H9 (cell line): ENCODE measurements at regions not wholly inside any gene's neighbourhood (a gene's known extent, or its start where the extent isn't known, plus 50 kb on each side); places are given as distances from the start of the nearest gene placed in this dataset.

Experiments used
- DNase-seq: peaks from one replicate; pipeline ENCODE4 v3.0.0-alpha.2; 2017
- H2AFZ ChIP-seq: one replicate; pipeline ENCODE4 v1.6.1; 2013; ENCODE audit warnings: mild to moderate bottlenecking, low read length, control low read depth, moderate library complexity
- H2AK5ac ChIP-seq: 2 replicates; pipeline ENCODE4 v1.6.1; 2013; ENCODE audit warnings: low read length, control low read depth, mixed read lengths; ENCODE audit not compliant: insufficient read length
- H2BK120ac ChIP-seq: one replicate; pipeline ENCODE4 v1.6.1; 2013; ENCODE audit warnings: low read depth, mild to moderate bottlenecking, low read length, control low read depth, inconsistent platforms; ENCODE audit not compliant: poor library complexity, severe bottlenecking
- H2BK12ac ChIP-seq: 2 replicates; pipeline ENCODE4 v1.6.1; 2013; ENCODE audit warnings: low read length, control low read depth, mixed read lengths, low read depth; ENCODE audit not compliant: insufficient read length
- H2BK15ac ChIP-seq: 2 replicates; pipeline ENCODE4 v1.6.1; 2013; ENCODE audit warnings: low read depth, low read length, control low read depth
- H2BK20ac ChIP-seq: one replicate; pipeline ENCODE4 v1.6.1; 2013; ENCODE audit warnings: low read depth, mild to moderate bottlenecking, low read length, control low read depth, inconsistent platforms; ENCODE audit not compliant: poor library complexity, severe bottlenecking
- H2BK5ac ChIP-seq: 2 replicates; pipeline ENCODE4 v1.6.1; 2013; ENCODE audit warnings: low read length, control low read depth, mixed read lengths; ENCODE audit not compliant: insufficient read length
- H3K14ac ChIP-seq: 2 replicates; pipeline ENCODE4 v1.6.1; 2013; ENCODE audit warnings: low read length, control low read depth; ENCODE audit not compliant: insufficient read depth
- H3K18ac ChIP-seq: 2 replicates; pipeline ENCODE4 v1.6.1; 2013; ENCODE audit warnings: low read depth, mild to moderate bottlenecking, mixed read lengths, low read length, control low read depth; ENCODE audit not compliant: insufficient read length
- H3K23ac ChIP-seq: 2 replicates; pipeline ENCODE4 v1.6.1; 2013; ENCODE audit warnings: low read length, control low read depth, mixed read lengths, low read depth; ENCODE audit not compliant: insufficient read length
- H3K23me2 ChIP-seq: 2 replicates; pipeline ENCODE4 v1.6.1; 2013; ENCODE audit warnings: low read depth, mild to moderate bottlenecking, mixed read lengths, low read length, control low read depth; ENCODE audit not compliant: insufficient read length, poor library complexity, severe bottlenecking
- H3K27ac ChIP-seq: 2 replicates; pipeline ENCODE4 v1.5.1; 2013; ENCODE audit warnings: low read length, control low read depth, mixed read lengths, low read depth; ENCODE audit not compliant: insufficient read length
- H3K27me3 ChIP-seq: 2 replicates; pipeline ENCODE4 v1.6.1; 2013; ENCODE audit warnings: low read length, control low read depth, inconsistent platforms; ENCODE audit not compliant: insufficient read depth
- H3K4ac ChIP-seq: 2 replicates; pipeline ENCODE4 v1.6.1; 2013; ENCODE audit warnings: low read depth, mild to moderate bottlenecking, control low read depth, inconsistent platforms, low read length, moderate library complexity
- H3K4me1 ChIP-seq: 2 replicates; pipeline ENCODE4 v1.6.1; 2013; ENCODE audit warnings: low read length, control low read depth, inconsistent platforms; ENCODE audit not compliant: insufficient read depth
- H3K4me2 ChIP-seq: 2 replicates; pipeline ENCODE4 v1.6.1; 2013; ENCODE audit warnings: low read length, control low read depth, mixed read lengths; ENCODE audit not compliant: insufficient read length, insufficient read depth
- H3K56ac ChIP-seq: 2 replicates; pipeline ENCODE4 v1.6.1; 2013; ENCODE audit warnings: low read depth, mild to moderate bottlenecking, mixed read lengths, low read length, control low read depth; ENCODE audit not compliant: insufficient read length
- H3K79me1 ChIP-seq: 2 replicates; pipeline ENCODE4 v1.6.1; 2013; ENCODE audit warnings: low read depth, mild to moderate bottlenecking, moderate library complexity, low read length, control low read depth, inconsistent platforms; ENCODE audit not compliant: insufficient read depth, poor library complexity, severe bottlenecking
- H3K79me2 ChIP-seq: 2 replicates; pipeline ENCODE4 v1.6.1; 2013; ENCODE audit warnings: low read length, control low read depth, inconsistent platforms; ENCODE audit not compliant: insufficient read depth
- H3K9ac ChIP-seq: 2 replicates; pipeline ENCODE4 v1.6.1; 2013; ENCODE audit warnings: low read length, control low read depth, mixed read lengths; ENCODE audit not compliant: insufficient read length; ENCODE audit errors: extremely low read depth
- H3K9me3 ChIP-seq: one replicate; pipeline ENCODE4 v1.6.1; 2013; ENCODE audit warnings: low read depth, low read length, inconsistent platforms; ENCODE audit not compliant: control insufficient read depth
- H3T11ph ChIP-seq: one replicate; pipeline ENCODE4 v1.6.1; 2013; ENCODE audit warnings: mild to moderate bottlenecking, low read length, control low read depth, inconsistent platforms
- H4K20me1 ChIP-seq: one replicate; pipeline ENCODE4 v1.6.1; 2013; ENCODE audit not compliant: control insufficient read depth, insufficient read length, insufficient read depth
- H4K5ac ChIP-seq: 2 replicates; pipeline ENCODE4 v1.6.1; 2013; ENCODE audit warnings: low read depth, mild to moderate bottlenecking, mixed read lengths, low read length, control low read depth; ENCODE audit not compliant: insufficient read length
- H4K8ac ChIP-seq: replicated peaks from 2 replicates; pipeline ENCODE4 v1.6.1; 2013; ENCODE audit warnings: low read length, control low read depth, mixed read lengths, low read depth; ENCODE audit not compliant: insufficient read length
- H4K91ac ChIP-seq: 2 replicates; pipeline ENCODE4 v1.6.1; 2013; ENCODE audit warnings: low read depth, mild to moderate bottlenecking, moderate library complexity, mixed read lengths, low read length, control low read depth; ENCODE audit not compliant: insufficient read length
- H3K27ac Mint-ChIP-seq, 3 experiments: 2 replicates in 2 of 3; 3 replicates in 1 of 3; pipeline ENCODE4 v1.8.0; 2020 to 2021; ENCODE audit warnings: mixed read lengths in 3 of 3, mild to moderate bottlenecking in 1 of 3, moderate library complexity in 1 of 3
- H3K27me3 Mint-ChIP-seq: 2 replicates; pipeline ENCODE4 v1.8.0; 2021; ENCODE audit warnings: low read depth, mild to moderate bottlenecking, moderate library complexity, mixed read lengths
- H3K36me3 Mint-ChIP-seq, 3 experiments: 2 replicates in 2 of 3; 3 replicates in 1 of 3; pipeline ENCODE4 v1.8.0; 2020 to 2021; ENCODE audit warnings: low read depth in 3 of 3, mixed read lengths in 3 of 3; ENCODE audit not compliant: insufficient read depth in 1 of 3
- H3K4me1 Mint-ChIP-seq, 2 experiments: 2 replicates each; pipeline ENCODE4 v1.8.0; 2020; ENCODE audit warnings: mixed read lengths in 2 of 2
- H3K4me3 Mint-ChIP-seq, 2 experiments: 2 replicates in 1 of 2; 3 replicates in 1 of 2; pipeline ENCODE4 v1.8.0; 2020 to 2021; ENCODE audit warnings: mild to moderate bottlenecking in 2 of 2, mixed read lengths in 2 of 2, moderate library complexity in 1 of 2
- H3K9me3 Mint-ChIP-seq, 2 experiments: 2 replicates in 1 of 2; 3 replicates in 1 of 2; pipeline ENCODE4 v1.8.0; 2020; ENCODE audit warnings: mild to moderate bottlenecking in 2 of 2, mixed read lengths in 2 of 2, moderate library complexity in 1 of 2
- WGBS: extraction: QIAGEN DNeasy Blood & Tissue Kit; methylation state at CpG from one replicate; pipeline ENCODE4 v1.1.7; 2013; ENCODE audit warnings: missing lambda C conversion rate, low lambda C conversion rate, mixed read lengths; ENCODE audit not compliant: insufficient read length; ENCODE audit errors: extremely low coverage; 5-methylcytosine and 5-hydroxymethylcytosine counted together
- TF ChIP-seq, protein P1 (sequence below): fragments of 200-600 bp; sonication (generic); conservative IDR thresholded peaks from 3 replicates; pipeline ENCODE4 v1.8.0; 2021; ENCODE audit warnings: antibody characterized with exemption, mild to moderate bottlenecking

DNA sequence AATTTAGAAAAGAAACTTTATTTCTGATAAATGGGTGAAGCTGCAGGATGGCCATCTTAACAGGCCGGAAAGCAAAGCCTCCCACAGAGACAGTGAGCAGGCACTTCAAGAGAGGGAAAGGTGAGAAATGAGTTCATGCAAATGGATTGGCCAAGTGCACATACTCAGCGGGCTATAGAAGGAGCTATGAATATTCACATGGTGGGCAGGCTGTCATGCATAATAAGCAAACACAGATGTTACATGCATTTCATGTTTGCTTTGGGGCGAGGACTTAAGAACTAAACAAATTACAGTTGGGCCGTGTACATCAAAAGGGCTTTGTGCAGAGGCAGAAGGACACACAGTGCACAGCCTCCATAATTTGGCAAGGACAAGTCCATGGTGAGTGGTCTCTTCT is 69.8 kb upstream of the MAL start:
- Histone ChIP-seq H3K14ac (no peak overlapping the region), H3K27me3 (no peaks in the 10 kb centered on the region), H3K4me2 (no peak overlapping the region), H2BK20ac (no peak overlapping the region), H3T11ph (no peak overlapping the region), H2BK5ac (no peak overlapping the region), H3K4me1 (no peaks in the 10 kb centered on the region), H2AFZ (no peak overlapping the region), H3K79me2 (no peaks in the 10 kb centered on the region), H3K27ac (no peak overlapping the region), H3K79me1 (no peaks in the 10 kb centered on the region), H3K9me3 (no peaks in the 10 kb centered on the region), H3K23ac (no peak overlapping the region), H4K20me1 (no peaks in the 10 kb centered on the region), H2AK5ac (no peak overlapping the region), H2BK15ac (no peak overlapping the region), H2BK12ac (no peak overlapping the region), H2BK120ac (no peak overlapping the region), H3K9ac (no peak overlapping the region), H4K8ac (no peak overlapping the region), H3K23me2 (no peaks in the 10 kb centered on the region), H4K91ac (no peak overlapping the region), H4K5ac (no peak overlapping the region), H3K56ac (no peak overlapping the region), H3K4ac (no peak overlapping the region), H3K18ac (no peak overlapping the region)
- Mint-ChIP-seq H3K27ac (no peak overlapping the region), H3K27me3 (peaks cover 79% of the 10 kb centered on the region), H3K9me3 (peaks cover 0 to 26% of the 10 kb centered on the region in 2 experiments; a peak in 2 of 5 replicates), H3K4me3 (no peak overlapping the region), H3K4me1 (no peaks in the 10 kb centered on the region; a peak in 1 of 4 replicates), H3K36me3 (no peaks in the 10 kb centered on the region)
- TF ChIP-seq, protein P1, sequence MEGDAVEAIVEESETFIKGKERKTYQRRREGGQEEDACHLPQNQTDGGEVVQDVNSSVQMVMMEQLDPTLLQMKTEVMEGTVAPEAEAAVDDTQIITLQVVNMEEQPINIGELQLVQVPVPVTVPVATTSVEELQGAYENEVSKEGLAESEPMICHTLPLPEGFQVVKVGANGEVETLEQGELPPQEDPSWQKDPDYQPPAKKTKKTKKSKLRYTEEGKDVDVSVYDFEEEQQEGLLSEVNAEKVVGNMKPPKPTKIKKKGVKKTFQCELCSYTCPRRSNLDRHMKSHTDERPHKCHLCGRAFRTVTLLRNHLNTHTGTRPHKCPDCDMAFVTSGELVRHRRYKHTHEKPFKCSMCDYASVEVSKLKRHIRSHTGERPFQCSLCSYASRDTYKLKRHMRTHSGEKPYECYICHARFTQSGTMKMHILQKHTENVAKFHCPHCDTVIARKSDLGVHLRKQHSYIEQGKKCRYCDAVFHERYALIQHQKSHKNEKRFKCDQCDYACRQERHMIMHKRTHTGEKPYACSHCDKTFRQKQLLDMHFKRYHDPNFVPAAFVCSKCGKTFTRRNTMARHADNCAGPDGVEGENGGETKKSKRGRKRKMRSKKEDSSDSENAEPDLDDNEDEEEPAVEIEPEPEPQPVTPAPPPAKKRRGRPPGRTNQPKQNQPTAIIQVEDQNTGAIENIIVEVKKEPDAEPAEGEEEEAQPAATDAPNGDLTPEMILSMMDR: no peak
- WGBS: no CpG with 5 or more reads among the region's 4 CpGs
- DNase-seq: no peak
